Body of pancreas (tissue), 4 donors: ENCODE measurements at regions not wholly inside any gene's neighbourhood (a gene's known extent, or its start where the extent isn't known, plus 50 kb on each side); places are given as distances from the start of the nearest gene placed in this dataset.

Experiments
- ATAC-seq: fragments of 150-250 bp; one replicate; pipeline ENCODE4 v1.9.1; 2016
- DNase-seq, 4 donors: peaks; one replicate each; pipeline ENCODE4 v3.0.0-alpha.2; 2019
- H3K27ac ChIP-seq, 4 donors: fragments of 200-600 bp; sonication (generic); 1 replicate in 3 of 4; 2 replicates in 1 of 4; pipeline versions ENCODE4 v1.5.1 to v1.6.1; 2016 to 2019; ENCODE audit warnings: mild to moderate bottlenecking in 1 of 4, mixed read lengths in 1 of 4, moderate library complexity in 1 of 4
- H3K27me3 ChIP-seq, 2 donors: fragments of 200-600 bp; sonication (generic); one replicate each; pipeline ENCODE4 v1.6.0; 2016; ENCODE audit warnings: mild to moderate bottlenecking in 1 of 2
- H3K36me3 ChIP-seq, 2 donors: fragments of 200-600 bp; sonication (generic); replicated peaks in 1 of 2; 2 replicates each; pipeline ENCODE4 v1.5.1; 2016; ENCODE audit warnings: low read depth in 2 of 2; ENCODE audit not compliant: insufficient read depth in 1 of 2
- H3K4me1 ChIP-seq: fragments of 200-600 bp; sonication (generic); one replicate; pipeline ENCODE4 v1.6.0; 2016
- H3K4me3 ChIP-seq, 2 donors: fragments of 200-600 bp; sonication (generic); 1 replicate in 1 of 2; 2 replicates in 1 of 2; pipeline ENCODE4 v1.5.1; 2016 to 2019
- H3K9me3 ChIP-seq, 3 donors: fragments of 200-600 bp; sonication (generic); 1 replicate in 2 of 3; 2 replicates in 1 of 3; pipeline ENCODE4 v1.5.1; 2016
- CTCF ChIP-seq, 7 experiments: fragments of 450-650 bp in 4 of 7; fragments of 200-600 bp in 3 of 7; sonication (generic) in 3 of 7; IDR thresholded peaks; one replicate each; pipeline ENCODE4 v1.5.1; 2016 to 2019; ENCODE audit warnings: antibody characterized with exemption in 7 of 7
- POLR2A ChIP-seq, 3 donors: fragments of 450-650 bp; IDR thresholded peaks; one replicate each; pipeline ENCODE4 v1.6.1; 2016; ENCODE audit warnings: antibody characterized with exemption in 3 of 3, mild to moderate bottlenecking in 2 of 3
- WGBS, 2 donors: methylation state at CpG; one replicate each; pipeline ENCODE4 v1.1.5; 2017; 5-methylcytosine and 5-hydroxymethylcytosine counted together
- intact Hi-C: fragments of 100-400 bp; cut with DNase I; formaldehyde crosslinking; loops from one replicate; pipeline ENCODE4 v1.15.1; 2023

DNA sequence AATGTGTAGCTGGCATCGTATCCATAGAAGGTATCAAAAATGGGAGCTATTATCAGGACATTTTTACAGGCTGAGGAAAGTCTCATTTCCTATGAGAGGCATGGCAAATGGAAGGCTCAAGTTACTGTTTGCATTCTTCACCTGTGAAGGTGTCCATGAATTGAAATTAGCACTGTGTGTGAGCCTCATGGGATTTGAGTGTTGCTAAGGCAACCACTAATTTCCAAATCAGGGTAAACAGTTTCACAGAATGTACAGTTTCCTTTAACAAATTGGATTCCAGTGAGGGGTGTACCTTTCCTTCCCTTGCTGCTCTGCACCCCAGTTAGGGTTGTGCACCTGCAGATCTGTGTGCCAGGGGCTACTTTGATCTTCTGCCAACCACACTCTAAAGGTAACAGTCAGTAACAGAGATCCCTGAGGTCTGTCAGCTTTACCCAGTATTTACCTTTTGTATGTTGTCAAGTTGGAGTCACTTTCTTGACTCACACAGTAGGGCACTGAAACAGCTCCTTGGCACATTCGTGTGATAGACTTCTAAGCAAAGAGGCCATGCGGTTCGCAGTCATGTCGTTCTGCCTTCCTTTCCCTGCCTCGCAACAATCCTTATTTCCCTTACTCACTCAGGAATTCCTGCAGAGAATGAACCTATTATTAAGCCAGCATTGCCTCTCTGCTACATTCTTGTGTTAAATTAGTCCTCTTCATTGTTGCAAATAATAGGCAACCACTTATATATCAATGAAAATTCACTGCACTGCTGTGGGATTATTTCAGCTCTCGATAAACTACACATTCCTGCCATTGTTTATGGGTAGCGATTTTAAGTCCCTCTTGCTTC lies 129.8 kb upstream of the GBE1 start:
- no peak for ATAC-seq
- TF ChIP-seq CTCF (IDR thresholded peaks at IDR 0.05) (no peak), POLR2A (IDR thresholded peaks at IDR 0.05) (no peak)
- DNase-seq = no peak
- no peaks in the 10 kb centered on the region for H3K36me3 ChIP-seq
- WGBS, 2 donors = 82 to 85% methylated on average over 8 of the region's 8 CpGs
- H3K27ac ChIP-seq = no peak overlapping the region
- intact Hi-C loops = no loop called here
- H3K9me3 ChIP-seq = no peaks in the 10 kb centered on the region
- H3K4me3 ChIP-seq = no peak overlapping the region
- H3K27me3 ChIP-seq = no peaks in the 10 kb centered on the region
- H3K4me1 ChIP-seq = no peaks in the 10 kb centered on the region

DNA sequence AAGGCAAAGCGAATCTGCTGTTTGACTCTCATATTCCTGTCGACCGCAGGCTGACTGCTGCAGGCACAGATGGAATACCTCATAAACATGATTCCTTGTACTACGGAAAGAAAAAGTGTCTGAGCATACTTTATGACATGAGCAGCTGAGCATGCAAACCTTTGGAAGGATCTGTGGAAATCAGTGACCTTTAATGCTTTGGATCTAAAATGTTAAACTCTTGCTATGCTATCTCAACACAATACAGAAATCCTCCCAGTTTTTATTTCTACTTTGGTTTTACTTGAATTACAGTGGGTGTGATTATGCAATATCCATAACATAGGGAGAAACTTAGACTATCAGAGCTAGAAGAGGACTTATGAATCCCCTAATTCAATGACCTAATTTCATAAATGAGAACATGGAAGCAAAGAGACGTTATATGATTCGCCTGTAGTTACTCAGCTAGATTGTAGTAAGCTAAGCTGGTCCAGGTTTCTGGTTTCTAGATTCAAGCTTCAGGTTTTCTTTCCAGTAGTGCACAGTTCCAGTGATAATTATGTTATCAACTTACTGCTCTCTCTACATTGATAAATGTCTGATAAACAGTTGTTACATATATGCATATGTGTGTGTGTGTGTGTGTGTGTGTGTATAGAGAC lies 127.6 kb upstream of the GBE1 start:
- 72 to 88% methylated on average over 6 of the region's 6 CpGs for WGBS, 2 donors
- intact Hi-C loops = no loop called here
- no peak for ATAC-seq

DNA sequence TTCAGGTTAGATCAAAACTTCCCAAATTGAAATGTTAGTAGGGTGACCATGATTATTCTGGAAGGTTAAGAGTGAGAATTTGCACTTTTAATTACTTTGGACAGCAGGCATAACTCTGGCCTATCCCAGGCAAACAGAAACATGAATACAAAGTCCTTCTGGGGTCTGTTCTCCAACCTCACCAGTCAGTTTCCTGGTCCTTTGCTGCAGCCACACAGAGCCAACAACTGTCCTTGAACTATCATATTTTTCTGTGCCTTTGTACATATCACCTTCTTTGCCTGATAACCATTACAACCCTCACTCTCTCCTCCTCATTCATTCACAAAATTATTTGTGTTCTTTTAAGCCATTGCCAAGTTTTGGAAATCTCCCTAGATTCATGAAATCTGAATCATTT lies 126.0 kb upstream of the GBE1 start:
- Histone ChIP-seq H3K27me3 (no peaks in the 10 kb centered on the region), H3K4me3 (no peak overlapping the region), H3K4me1 (no peaks in the 10 kb centered on the region), H3K9me3 (no peaks in the 10 kb centered on the region), H3K27ac (no peak overlapping the region), H3K36me3 (no peaks in the 10 kb centered on the region)
- ATAC-seq (no peak), DNase-seq (no peak)
- TF ChIP-seq CTCF (IDR thresholded peaks at IDR 0.05) = no peak
- no peak for TF ChIP-seq POLR2A (IDR thresholded peaks at IDR 0.05)
- intact Hi-C loops = no loop called here

More for the DNA sequence above, 127.6 kb upstream of the GBE1 start:
- Histone ChIP-seq H3K4me1 (no peaks in the 10 kb centered on the region), H3K27ac (no peak overlapping the region), H3K27me3 (no peaks in the 10 kb centered on the region), H3K4me3 (no peak overlapping the region), H3K36me3 (no peaks in the 10 kb centered on the region), H3K9me3 (no peaks in the 10 kb centered on the region)
- no peak for TF ChIP-seq POLR2A (IDR thresholded peaks at IDR 0.05)
- TF ChIP-seq CTCF (IDR thresholded peaks at IDR 0.05) = no peak
- no peak for DNase-seq

DNA sequence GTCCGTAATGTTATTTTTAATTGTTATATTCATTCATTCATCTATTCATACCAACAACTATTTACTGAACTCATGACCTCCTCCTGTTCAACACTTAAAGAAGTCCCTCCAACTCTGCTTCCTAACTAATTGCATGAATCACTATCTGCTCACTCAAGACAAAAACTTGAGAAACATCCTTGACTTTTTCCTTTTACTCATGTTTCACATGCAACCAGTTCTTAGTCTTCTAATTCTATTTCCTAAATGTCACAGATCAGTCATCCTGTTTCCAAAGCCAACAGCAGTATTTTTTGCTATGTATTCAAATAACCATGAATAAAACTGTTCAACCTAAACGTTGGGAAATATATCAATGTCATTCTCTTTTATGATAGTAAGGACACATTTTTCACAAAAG lies 124.6 kb upstream of the GBE1 start:
- Histone ChIP-seq H3K27me3 (no peaks in the 10 kb centered on the region), H3K9me3 (no peaks in the 10 kb centered on the region), H3K36me3 (no peaks in the 10 kb centered on the region), H3K4me3 (no peak overlapping the region), H3K27ac (no peak overlapping the region), H3K4me1 (no peaks in the 10 kb centered on the region)
- intact Hi-C loops = no loop called here
- no peak for DNase-seq
- TF ChIP-seq POLR2A (IDR thresholded peaks at IDR 0.05) = no peak
- TF ChIP-seq CTCF (IDR thresholded peaks at IDR 0.05) = no peak
- no peak for ATAC-seq
- WGBS, 2 donors = 55 to 60% methylated on average over 2 of the region's 2 CpGs
